Testis (tissue), 2 donors: ENCODE measurements at regions not wholly inside any gene's neighbourhood (a gene's known extent, or its start where the extent isn't known, plus 50 kb on each side); places are given as distances from the start of the nearest gene placed in this dataset.

Source experiments
- DNase-seq: peaks from one replicate; pipeline ENCODE4 v3.0.0-alpha.2; 2019
- H3K27ac ChIP-seq, 2 donors: fragments of 200-600 bp; sonication (generic); one replicate each; pipeline ENCODE4 v1.5.1; 2019
- H3K27me3 ChIP-seq: fragments of 200-600 bp; sonication (generic); one replicate; pipeline ENCODE4 v1.5.1; 2019
- H3K36me3 ChIP-seq: fragments of 200-600 bp; sonication (generic); one replicate; pipeline ENCODE4 v1.5.1; 2017; ENCODE audit warnings: low read depth; ENCODE audit errors: missing control alignments
- H3K4me1 ChIP-seq: fragments of 200-600 bp; sonication (generic); one replicate; pipeline ENCODE4 v1.5.1; 2019
- H3K4me3 ChIP-seq, 2 donors: fragments of 200-600 bp; sonication (generic); one replicate each; pipeline ENCODE4 v1.5.1; 2017 to 2019
- H3K9me3 ChIP-seq: fragments of 200-600 bp; sonication (generic); one replicate; pipeline ENCODE4 v1.5.1; 2017
- POLR2A ChIP-seq: fragments of 450-650 bp; IDR thresholded peaks from one replicate; pipeline ENCODE4 v1.6.1; 2017; ENCODE audit warnings: antibody characterized with exemption, mild to moderate bottlenecking, moderate library complexity
- WGBS, 2 donors: methylation state at CpG; one replicate each; pipeline ENCODE4 v1.1.5; 2018; 5-methylcytosine and 5-hydroxymethylcytosine counted together
- intact Hi-C: fragments of 100-400 bp; cut with DNase I; formaldehyde crosslinking; loops from one replicate; pipeline ENCODE4 v1.15.1; 2023; ENCODE audit warnings: low total_unique reads
- TF ChIP-seq, protein P1 (sequence below), 3 experiments: fragments of 450-650 bp in 2 of 3; fragments of 200-600 bp in 1 of 3; sonication (generic) in 1 of 3; IDR thresholded peaks; one replicate each; pipeline ENCODE4 v1.5.1; 2016 to 2019; ENCODE audit warnings: antibody characterized with exemption in 3 of 3, mild to moderate bottlenecking in 2 of 3, moderate library complexity in 1 of 3

- H3K27ac ChIP-seq: no peak overlapping the region
- no peak for DNase-seq
- no peaks in the 10 kb centered on the region for H3K27me3 ChIP-seq
- H3K9me3 ChIP-seq: no peaks in the 10 kb centered on the region
- no peak overlapping the region for H3K4me3 ChIP-seq
- intact Hi-C loops: no loop called here
- no peaks in the 10 kb centered on the region for H3K36me3 ChIP-seq
- no peaks in the 10 kb centered on the region for H3K4me1 ChIP-seq
- 95 to 96% methylated on average over 7 to 14 of the region's 14 CpGs for WGBS, 2 donors
- TF ChIP-seq, protein P1, sequence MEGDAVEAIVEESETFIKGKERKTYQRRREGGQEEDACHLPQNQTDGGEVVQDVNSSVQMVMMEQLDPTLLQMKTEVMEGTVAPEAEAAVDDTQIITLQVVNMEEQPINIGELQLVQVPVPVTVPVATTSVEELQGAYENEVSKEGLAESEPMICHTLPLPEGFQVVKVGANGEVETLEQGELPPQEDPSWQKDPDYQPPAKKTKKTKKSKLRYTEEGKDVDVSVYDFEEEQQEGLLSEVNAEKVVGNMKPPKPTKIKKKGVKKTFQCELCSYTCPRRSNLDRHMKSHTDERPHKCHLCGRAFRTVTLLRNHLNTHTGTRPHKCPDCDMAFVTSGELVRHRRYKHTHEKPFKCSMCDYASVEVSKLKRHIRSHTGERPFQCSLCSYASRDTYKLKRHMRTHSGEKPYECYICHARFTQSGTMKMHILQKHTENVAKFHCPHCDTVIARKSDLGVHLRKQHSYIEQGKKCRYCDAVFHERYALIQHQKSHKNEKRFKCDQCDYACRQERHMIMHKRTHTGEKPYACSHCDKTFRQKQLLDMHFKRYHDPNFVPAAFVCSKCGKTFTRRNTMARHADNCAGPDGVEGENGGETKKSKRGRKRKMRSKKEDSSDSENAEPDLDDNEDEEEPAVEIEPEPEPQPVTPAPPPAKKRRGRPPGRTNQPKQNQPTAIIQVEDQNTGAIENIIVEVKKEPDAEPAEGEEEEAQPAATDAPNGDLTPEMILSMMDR (IDR thresholded peaks at IDR 0.05): no peak
- TF ChIP-seq POLR2A: no peak
Observed at GRCh38 chr2:8624855-8625398, 56.9 kb upstream of the ID2 start.

DNA sequence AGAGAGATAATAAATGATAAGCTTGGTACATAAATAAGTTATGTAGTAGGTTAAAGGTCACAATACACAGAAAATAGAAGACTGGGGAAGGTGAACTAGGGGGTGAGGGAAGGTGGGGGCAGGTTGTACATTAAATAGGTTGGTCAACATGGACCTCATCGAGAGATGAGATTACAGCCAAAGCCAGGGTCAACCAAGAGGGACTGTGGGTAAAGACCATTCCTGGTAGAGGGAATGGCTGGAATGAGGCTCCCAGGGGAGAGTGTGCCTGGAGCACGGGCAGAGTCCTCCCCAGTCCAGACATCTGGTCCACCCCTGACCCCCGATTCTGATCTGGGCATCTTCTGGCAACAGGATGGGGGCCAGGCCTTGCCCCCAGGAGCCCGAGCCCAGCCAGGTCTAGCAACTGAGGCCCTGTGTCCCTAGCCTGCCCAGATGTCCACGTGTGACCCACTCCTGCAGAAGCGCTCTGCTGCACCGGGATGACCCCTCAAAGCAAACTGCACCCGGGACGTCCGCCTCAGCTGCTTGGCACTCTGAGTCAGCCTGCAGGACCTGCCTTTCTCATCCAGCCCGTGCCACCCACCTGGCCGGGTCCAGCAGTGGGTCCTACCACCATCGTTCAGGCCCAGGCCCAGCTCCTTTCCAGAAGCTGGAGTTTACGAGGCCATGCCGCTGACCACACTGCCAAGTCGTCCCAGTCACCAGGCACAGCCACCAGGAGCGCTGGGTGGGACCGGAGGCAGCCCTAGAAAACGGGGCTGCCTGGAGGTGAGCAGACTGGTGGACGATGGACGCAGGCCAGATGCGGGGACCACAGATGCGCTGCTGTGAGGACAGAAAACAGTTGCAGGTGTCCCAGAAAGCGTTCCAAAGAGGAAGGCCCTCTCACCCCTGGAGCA, 56.2 kb upstream of the ID2 start:
- Histone ChIP-seq H3K27me3 (no peaks in the 10 kb centered on the region), H3K4me1 (no peaks in the 10 kb centered on the region), H3K4me3 (no peak overlapping the region), H3K36me3 (no peaks in the 10 kb centered on the region), H3K27ac (no peak overlapping the region), H3K9me3 (no peaks in the 10 kb centered on the region)
- TF ChIP-seq, protein P1 (IDR thresholded peaks at IDR 0.05): no peak
- TF ChIP-seq POLR2A: no peak
- intact Hi-C loops: no loop called here
- 93 to 97% methylated on average over 7 to 23 of the region's 24 CpGs for WGBS, 2 donors
- DNase-seq: no peak

GRCh38 chr2:8626572-8626971, 55.3 kb upstream of the ID2 start:
- TF ChIP-seq, protein P1 (IDR thresholded peaks at IDR 0.05): no peak
- no peak for TF ChIP-seq POLR2A
- H3K27ac ChIP-seq: no peak overlapping the region
- H3K9me3 ChIP-seq: no peaks in the 10 kb centered on the region
- WGBS, 2 donors: 87 to 100% methylated on average over 7 to 8 of the region's 8 CpGs
- H3K36me3 ChIP-seq: no peaks in the 10 kb centered on the region
- no peak overlapping the region for H3K4me3 ChIP-seq
- no peak for DNase-seq
- H3K4me1 ChIP-seq: no peaks in the 10 kb centered on the region
- intact Hi-C loops: no loop called here
- H3K27me3 ChIP-seq: no peaks in the 10 kb centered on the region

GRCh38 chr2:8627019-8627691, 54.7 kb upstream of the ID2 start:
- Histone ChIP-seq H3K27me3 (no peaks in the 10 kb centered on the region), H3K4me3 (no peak overlapping the region), H3K36me3 (no peaks in the 10 kb centered on the region), H3K9me3 (no peaks in the 10 kb centered on the region), H3K4me1 (no peaks in the 10 kb centered on the region), H3K27ac (no peak overlapping the region)
- WGBS, 2 donors: 86 to 87% methylated on average over 7 to 19 of the region's 20 CpGs
- DNase-seq: no peak
- TF ChIP-seq, protein P1 (IDR thresholded peaks at IDR 0.05): no peak
- TF ChIP-seq POLR2A: no peak
- intact Hi-C loops: no loop called here
